HepG2 (cell line): ENCODE measurements at regions not wholly inside any gene's neighbourhood (a gene's known extent, or its start where the extent isn't known, plus 50 kb on each side); places are given as distances from the start of the nearest gene placed in this dataset.

Experiments used
- ARID4A ChIP-seq: sonication (generic); formaldehyde crosslinking; IDR thresholded peaks from 2 replicates; pipeline ENCODE4 v1.5.0; 2020; ENCODE audit warnings: mild to moderate bottlenecking, missing genetic modification reagents, borderline replicate concordance
- ATF3 ChIP-seq: sonication (generic); formaldehyde crosslinking; IDR thresholded peaks from 2 replicates; pipeline ENCODE4 v1.4.0; 2020; ENCODE audit warnings: missing genetic modification reagents
- CHD4 ChIP-seq: fragments of 200-600 bp; sonication (generic); IDR thresholded peaks from 2 replicates; pipeline ENCODE4 v1.7.0; 2017; ENCODE audit warnings: mild to moderate bottlenecking, low read length, borderline replicate concordance
- CREM ChIP-seq, 2 experiments: sonication (generic) in 1 of 2; formaldehyde crosslinking in 1 of 2; IDR thresholded peaks; 2 replicates each; pipeline versions ENCODE4 v1.4.0 to v1.6.1; 2016 to 2020; ENCODE audit warnings: antibody characterized with exemption in 1 of 2, mild to moderate bottlenecking in 1 of 2, missing genetic modification reagents in 1 of 2
- CTCF ChIP-seq: sonication (generic); formaldehyde crosslinking; IDR thresholded peaks from 2 replicates; pipeline ENCODE4 v1.5.0; 2020; ENCODE audit warnings: mild to moderate bottlenecking, missing genetic modification reagents, moderate library complexity
- ELF3 ChIP-seq: IDR thresholded peaks from 2 replicates; pipeline ENCODE4 v1.6.1; 2016; ENCODE audit warnings: missing genetic modification reagents, missing compliant biosample characterization
- EZH2 ChIP-seq: conservative IDR thresholded peaks from 2 replicates; pipeline ENCODE4 v1.6.1; 2012; ENCODE audit warnings: mild to moderate bottlenecking, low read depth, low read length, moderate library complexity
- HDAC2 ChIP-seq: sonication (generic); formaldehyde crosslinking; IDR thresholded peaks from 2 replicates; pipeline ENCODE4 v1.4.0; 2020; ENCODE audit warnings: missing genetic modification reagents
- MXI1 ChIP-seq: IDR thresholded peaks from 3 replicates; pipeline ENCODE4 v1.6.1; 2012; ENCODE audit warnings: low read depth, low read length, inconsistent platforms, borderline replicate concordance
- PHF8 ChIP-seq: sonication (generic); formaldehyde crosslinking; IDR thresholded peaks from 2 replicates; pipeline ENCODE4 v1.5.0; 2020; ENCODE audit warnings: missing genetic modification reagents
- POLR2AphosphoS5 ChIP-seq: IDR thresholded peaks from 2 replicates; pipeline ENCODE4 v1.6.1; 2012; ENCODE audit warnings: low read depth, low read length
- ZFP36 ChIP-seq: fragments of 150-350 bp; IDR thresholded peaks from 2 replicates; pipeline ENCODE4 v1.6.1; 2018; ENCODE audit warnings: borderline replicate concordance, low read length, low read depth; ENCODE audit not compliant: partially characterized antibody
- ZNF10 ChIP-seq: sonication (generic); formaldehyde crosslinking; IDR thresholded peaks from 2 replicates; pipeline ENCODE4 v1.4.0; 2020; ENCODE audit warnings: mild to moderate bottlenecking, low read depth, missing genetic modification reagents, borderline replicate concordance
- ZNF430 ChIP-seq: sonication (generic); formaldehyde crosslinking; IDR thresholded peaks from 2 replicates; pipeline ENCODE4 v1.9.0; 2021; ENCODE audit warnings: mild to moderate bottlenecking, missing genetic modification reagents

GRCh38 chr2:198662905-198663304 lies 794.8 kb downstream of the SATB2 start:
- TF ChIP-seq EZH2: no peak
- TF ChIP-seq PHF8 (CRISPR knock-in tag): no peak
- no peak for TF ChIP-seq CHD4
- no peak for TF ChIP-seq ARID4A (CRISPR knock-in tag)
- no peak for TF ChIP-seq CREM (IDR thresholded peaks at IDR 0.05)
- TF ChIP-seq CREM (CRISPR knock-in tag; IDR thresholded peaks at IDR 0.05): no peak
- no peak for TF ChIP-seq POLR2AphosphoS5
- no peak for TF ChIP-seq ZNF430 (CRISPR knock-in tag)
- no peak for TF ChIP-seq CTCF
- no peak for TF ChIP-seq HDAC2 (CRISPR knock-in tag)
- no peak for TF ChIP-seq ZNF10
- no peak for TF ChIP-seq ELF3 (CRISPR knock-in tag)
- TF ChIP-seq ZFP36: no peak
- no peak for TF ChIP-seq ATF3 (CRISPR knock-in tag)
- TF ChIP-seq MXI1: no peak
